H1 (cell line): ENCODE measurements at regions not wholly inside any gene's neighbourhood (a gene's known extent, or its start where the extent isn't known, plus 50 kb on each side); places are given as distances from the start of the nearest gene placed in this dataset.

Experiments used
- TF ChIP-seq, protein P1 (sequence below), 3 experiments: IDR thresholded peaks; 1 replicate in 2 of 3; 2 replicates in 1 of 3; pipeline versions ENCODE4 v1.5.1 to v1.6.1; 2011; ENCODE audit warnings: low read length in 3 of 3, mild to moderate bottlenecking in 3 of 3, inconsistent platforms in 2 of 3, low read depth in 1 of 3, moderate library complexity in 1 of 3; ENCODE audit not compliant: insufficient read depth in 1 of 3; ENCODE audit errors: control extremely low read depth in 1 of 3

DNA sequence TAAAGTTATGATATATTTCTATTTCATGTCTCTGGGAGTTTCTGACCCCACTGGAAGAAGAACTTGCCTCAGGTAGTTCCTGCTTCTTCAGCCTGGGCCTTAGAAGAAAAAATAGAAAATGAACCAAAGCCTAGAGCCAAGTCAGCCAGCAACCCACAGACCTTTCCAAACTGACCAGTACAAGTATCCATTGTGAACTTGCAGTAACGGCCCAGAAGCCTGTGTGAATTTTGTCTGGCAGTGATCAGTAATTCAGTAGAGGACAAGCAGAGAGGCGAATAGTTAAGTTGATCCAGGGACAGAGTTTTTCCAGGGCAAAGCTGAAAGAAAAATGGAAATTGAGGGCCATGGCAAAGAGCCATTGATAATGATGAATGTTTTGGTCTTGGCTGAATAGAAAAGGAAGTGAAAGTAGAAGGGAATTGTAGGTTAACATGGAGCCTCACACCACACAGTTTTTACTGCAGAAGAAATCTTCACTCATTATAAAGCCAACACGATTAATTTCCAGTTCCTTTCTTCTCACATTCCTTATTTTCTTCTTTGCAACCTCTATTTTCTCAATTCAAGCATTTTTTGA, 311.8 kb downstream of the BTG1 start (continued):
- TF ChIP-seq, protein P1, sequence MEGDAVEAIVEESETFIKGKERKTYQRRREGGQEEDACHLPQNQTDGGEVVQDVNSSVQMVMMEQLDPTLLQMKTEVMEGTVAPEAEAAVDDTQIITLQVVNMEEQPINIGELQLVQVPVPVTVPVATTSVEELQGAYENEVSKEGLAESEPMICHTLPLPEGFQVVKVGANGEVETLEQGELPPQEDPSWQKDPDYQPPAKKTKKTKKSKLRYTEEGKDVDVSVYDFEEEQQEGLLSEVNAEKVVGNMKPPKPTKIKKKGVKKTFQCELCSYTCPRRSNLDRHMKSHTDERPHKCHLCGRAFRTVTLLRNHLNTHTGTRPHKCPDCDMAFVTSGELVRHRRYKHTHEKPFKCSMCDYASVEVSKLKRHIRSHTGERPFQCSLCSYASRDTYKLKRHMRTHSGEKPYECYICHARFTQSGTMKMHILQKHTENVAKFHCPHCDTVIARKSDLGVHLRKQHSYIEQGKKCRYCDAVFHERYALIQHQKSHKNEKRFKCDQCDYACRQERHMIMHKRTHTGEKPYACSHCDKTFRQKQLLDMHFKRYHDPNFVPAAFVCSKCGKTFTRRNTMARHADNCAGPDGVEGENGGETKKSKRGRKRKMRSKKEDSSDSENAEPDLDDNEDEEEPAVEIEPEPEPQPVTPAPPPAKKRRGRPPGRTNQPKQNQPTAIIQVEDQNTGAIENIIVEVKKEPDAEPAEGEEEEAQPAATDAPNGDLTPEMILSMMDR (IDR thresholded peaks at IDR 0.05; ENCODE audit: control extremely low read depth in 1 of 3, insufficient read depth in 1 of 3, low read depth in 1 of 3, low read length in 3 of 3), result no peak
- TF ChIP-seq, all 59 proteins: peak for 0
